ENCODE measurements at regions not wholly inside any gene's neighbourhood (a gene's known extent, or its start where the extent isn't known, plus 50 kb on each side); places are given as distances from the start of the nearest gene placed in this dataset.
A peak's percentile ranks its signal among the peaks of the same experiment; 100 is the strongest.
"Not testable (repeated sequence)": the region's sequence is repeated elsewhere in the genome, so short reads cannot be mapped to it uniquely, and the experiment has no call there.

DNA sequence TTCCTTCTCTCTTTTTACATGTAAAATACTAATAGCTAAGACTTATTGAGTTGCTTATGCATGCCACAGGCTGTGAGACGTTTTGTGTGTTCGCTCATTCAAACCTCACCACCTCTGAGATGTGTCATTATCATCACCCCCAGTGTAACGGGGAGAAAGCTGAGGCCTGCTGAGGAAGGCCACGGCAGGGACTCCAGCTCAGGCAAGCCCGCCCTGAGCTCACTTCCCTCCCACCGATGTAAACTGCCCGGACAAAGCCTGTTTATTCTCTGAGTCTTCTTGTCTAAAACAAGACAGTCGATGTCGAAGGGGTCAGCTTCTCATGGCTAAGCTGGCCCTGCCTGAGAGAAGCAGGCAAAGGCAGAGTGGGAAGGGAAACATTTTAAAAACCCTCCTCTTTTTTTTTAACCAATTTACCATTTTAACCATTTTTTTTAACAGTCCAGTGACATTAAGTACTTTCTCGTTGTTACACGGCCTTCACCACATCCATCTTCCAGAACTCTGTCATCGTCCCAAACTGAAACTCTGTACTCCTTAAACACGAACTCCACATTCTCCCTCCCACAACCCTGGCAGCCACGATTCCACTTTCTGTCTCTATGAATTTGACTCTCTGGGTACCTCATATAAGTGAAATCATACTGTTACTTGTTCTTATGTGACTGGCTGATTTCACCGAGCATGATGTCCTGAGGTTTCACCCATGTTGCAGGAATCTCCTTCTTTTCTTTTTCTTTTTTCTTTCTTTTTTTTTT lies 204.8 kb upstream of the GALNT2 start:
- no peak for DNase-seq

DNA sequence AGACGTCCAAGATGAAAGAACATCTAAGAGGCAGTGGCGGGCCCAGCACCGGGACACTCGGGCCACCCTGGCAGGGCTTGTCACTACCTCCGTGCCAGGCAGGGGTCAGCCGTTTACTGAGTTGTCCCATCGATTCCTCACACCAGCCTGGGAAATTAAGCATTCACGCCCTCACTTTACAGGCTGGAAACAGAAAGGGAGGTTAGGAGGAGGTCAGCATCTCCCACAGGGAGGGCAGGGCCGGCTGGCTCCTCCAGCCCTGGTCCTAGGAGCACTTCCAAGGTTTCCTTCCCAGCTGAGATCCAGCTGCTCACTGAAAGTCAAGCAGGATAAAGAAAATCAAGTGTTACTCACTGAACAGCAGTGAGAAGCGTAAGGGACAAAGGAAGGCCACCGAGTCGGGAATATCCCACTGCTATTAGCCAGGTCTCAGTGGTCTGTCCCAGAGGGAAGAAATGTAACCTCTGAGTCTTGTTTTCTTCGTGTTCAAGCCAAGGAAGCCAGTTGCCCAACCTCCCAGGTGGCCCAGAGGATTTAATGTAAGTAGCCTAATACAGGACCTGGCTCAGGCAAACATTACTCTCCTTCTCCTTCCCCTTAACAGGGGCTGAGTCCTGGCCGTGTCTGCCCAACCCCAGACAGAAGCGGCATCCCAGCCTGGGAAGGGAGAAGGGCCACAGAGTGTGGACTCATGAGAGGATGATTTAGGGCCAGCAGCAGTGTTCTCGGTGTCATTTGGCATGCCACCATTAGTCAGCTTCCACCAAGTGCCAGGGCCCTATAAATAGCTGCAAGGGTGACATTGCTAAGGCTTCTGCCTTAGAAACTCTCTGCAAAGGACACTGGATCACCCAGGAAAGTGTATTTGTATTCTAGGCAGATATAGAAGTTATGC lies 203.1 kb upstream of the GALNT2 start:
- DNase-seq = no peak

- no peak for DNase-seq
Measured at GRCh38 chr1:229864686-229865230, 202.3 kb upstream of the GALNT2 start.

- not testable (repeated sequence) for DNase-seq
Measured at GRCh38 chr1:229865321-229865720, 201.7 kb upstream of the GALNT2 start.

- no peak for DNase-seq
Measured at GRCh38 chr1:229867726-229868125, 199.3 kb upstream of the GALNT2 start.

GRCh38 chr1:229869240-229869639 lies 197.8 kb upstream of the GALNT2 start:
- DNase-seq = no peak

DNA sequence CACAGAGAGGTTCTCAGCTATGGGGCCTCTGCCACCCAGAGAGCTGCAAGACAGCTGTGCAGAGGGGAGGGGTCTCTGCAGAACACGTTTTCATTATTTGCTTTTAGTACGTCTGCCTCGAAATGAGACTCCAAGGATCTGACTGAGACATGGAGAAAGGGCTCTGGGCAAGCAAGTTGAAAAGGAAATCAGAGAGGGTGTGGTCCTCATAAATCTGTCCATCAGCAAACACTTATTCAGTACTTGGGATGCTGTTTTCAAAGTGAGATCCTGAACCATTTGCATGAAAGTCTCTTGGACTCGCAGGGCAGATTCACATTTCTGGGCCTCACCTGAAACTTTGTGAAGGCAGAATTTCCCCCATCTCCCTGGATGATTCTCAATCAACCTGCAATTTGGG lies 197.4 kb upstream of the GALNT2 start:
- DNase-seq = no peak

DNA sequence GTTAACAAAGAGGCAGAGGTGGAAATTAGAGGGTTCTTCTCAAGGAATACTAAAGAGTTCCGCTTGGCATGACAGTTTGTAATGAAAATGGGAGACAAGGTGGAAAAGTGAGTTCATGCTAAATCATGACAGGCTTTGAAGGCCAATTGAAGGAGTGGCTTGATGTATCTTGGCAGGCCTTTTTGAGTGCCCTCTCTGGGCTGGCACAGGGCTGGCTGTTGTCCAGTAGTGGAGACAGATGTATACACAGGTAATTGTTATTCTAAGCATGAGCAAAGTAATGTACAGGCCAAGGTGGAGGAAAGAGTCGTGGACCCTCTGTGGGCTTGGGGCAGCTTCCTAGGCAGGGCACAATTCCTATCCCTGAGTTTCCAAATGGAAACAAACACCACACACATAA lies 196.7 kb upstream of the GALNT2 start:
- no peak for DNase-seq

- DNase-seq = no peak
Measured at GRCh38 chr1:229871078-229871676, 195.9 kb upstream of the GALNT2 start.

GRCh38 chr1:229874136-229874535 lies 192.9 kb upstream of the GALNT2 start:
- DNase-seq = no peak

DNA sequence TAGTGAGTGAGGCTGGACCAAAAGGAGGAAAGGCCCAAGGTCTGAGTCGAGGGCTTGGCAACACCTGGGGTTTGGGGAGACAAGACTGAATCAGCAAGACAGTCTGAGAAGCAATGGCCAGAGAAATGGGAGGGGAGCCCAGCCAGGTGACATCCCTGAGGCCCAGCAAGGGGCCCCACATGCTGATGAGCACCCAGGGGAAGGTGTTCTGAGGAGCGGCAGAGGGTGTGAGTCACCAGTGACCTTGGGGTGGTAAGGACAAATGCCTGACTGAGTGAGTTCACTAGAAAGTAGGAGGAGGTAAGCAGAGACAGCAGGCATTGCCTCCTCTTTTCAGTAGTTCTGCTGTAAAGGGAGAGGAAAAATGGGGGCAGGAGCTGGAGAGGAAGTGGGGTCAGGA lies 192.4 kb upstream of the GALNT2 start:
- no peak for DNase-seq

DNA sequence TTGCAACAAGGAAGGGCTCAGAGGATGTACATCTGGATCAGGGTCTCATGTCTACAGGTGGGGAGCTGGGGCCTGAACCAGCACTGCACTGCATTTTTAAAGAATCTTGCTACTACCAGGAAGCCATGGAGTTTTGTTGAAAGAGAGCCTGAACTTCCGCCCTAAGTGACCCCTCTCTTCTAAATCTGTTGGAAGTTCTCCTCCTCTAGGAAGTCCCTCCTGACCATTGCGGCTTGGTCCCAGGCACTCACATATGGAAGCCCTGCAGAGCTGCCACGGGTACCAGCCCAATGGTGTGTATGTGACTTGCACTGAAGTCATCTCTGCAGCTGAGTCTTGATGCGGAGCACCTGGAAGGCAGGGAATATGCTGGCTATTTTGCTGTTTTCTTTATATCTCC lies 192.0 kb upstream of the GALNT2 start:
- DNase-seq = no peak

DNA sequence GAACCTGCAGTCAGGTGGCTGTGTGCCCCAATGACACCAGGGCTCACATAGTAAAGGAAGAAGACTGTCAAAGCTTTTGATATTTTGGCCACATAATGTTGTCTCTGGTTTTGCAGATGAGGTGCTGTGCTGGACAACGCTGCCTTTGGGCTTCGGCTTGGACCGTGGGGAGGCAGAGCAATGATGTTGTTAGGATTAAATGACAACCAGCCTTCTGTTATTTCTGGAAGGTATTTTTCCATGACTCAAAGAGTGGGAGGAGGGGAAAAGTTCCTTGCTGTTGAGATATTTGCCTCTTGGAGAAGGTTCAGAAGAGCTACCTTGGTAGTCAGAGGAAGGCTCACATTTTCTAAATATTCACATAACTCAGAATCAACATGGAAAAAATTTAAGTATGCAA lies 187.3 kb upstream of the GALNT2 start:
- DNase-seq = no peak

DNA sequence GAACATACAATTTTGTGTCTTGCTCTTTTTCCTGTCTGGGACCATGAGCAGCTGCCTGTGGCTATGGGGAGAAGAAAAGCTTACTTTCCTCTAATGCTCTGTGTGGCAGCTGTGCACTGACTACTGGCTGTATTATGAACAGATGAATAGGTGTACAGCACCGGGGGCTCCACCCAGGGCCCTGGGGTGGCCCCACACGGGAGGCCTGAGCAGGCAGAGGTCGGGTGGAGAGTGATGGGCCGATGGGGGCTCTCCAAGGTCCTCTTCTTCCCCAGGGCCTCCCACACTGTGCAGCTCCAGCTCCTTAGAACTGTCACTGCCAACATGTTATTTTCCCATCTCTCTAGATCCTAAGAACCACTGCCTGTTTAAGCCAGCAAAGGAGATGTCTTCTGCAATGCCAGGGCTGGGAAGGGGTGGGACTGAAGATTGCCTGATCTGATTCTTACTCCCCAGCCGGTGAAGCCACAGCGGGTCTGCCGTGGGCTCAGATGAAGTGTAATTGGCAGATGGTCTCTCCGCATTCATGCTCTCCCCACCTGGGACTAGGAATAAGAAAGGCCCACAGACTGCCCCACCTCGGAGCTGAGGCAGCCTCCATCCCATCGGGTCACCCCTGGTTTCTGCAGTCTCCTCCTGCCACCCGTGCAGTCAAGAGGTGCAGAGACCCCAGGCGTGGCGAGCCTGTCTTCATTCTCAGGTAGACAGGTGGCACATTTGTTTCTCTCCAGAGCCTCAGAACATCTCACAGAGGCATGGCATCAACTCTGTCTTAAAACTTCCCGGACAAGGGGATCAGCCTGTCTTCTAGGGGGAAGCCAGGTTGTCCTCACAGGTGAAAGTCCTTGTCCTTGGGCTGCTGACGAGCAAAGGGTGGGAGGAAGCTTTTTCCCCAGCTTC lies 186.5 kb upstream of the GALNT2 start:
- DNase-seq = peak; percentile 40

GRCh38 chr1:229882621-229883020 lies 184.4 kb upstream of the GALNT2 start:
- DNase-seq = no peak

DNA sequence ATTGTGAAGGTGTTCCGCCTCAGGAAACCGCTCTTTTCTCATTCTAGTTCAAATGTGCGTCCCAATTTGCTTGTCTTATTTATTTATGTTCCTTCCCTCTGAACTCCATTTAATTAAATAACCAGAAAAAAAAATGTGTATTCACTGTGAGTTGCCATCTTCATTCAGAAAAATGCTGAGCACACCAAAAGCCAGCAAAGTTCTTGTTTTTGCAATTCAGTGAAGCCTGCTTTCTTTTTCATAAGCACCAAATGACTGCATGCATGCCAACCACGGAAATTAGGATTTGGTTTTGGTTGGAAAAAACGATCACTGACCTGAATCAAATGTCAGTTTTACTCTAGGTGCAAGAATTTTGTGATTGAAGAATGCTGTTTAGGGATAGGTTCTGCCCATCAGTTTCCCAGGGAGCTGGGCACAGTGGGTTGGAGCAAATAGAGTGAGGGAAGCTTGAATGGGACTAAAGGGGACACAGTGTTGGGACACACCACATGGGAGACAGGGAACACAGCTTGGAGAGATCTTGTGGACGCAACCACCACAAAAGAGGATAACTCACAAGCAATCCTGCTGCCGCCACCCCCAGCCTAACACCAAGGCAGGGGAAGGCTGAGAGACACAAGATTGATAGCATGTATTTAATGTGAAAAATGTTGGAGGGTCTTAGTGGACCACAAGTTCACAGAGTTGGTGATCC lies 183.4 kb upstream of the GALNT2 start:
- peak; percentile 30 for DNase-seq

GRCh38 chr1:229884765-229885164 lies 182.3 kb upstream of the GALNT2 start:
- DNase-seq = peak; percentile 56

DNA sequence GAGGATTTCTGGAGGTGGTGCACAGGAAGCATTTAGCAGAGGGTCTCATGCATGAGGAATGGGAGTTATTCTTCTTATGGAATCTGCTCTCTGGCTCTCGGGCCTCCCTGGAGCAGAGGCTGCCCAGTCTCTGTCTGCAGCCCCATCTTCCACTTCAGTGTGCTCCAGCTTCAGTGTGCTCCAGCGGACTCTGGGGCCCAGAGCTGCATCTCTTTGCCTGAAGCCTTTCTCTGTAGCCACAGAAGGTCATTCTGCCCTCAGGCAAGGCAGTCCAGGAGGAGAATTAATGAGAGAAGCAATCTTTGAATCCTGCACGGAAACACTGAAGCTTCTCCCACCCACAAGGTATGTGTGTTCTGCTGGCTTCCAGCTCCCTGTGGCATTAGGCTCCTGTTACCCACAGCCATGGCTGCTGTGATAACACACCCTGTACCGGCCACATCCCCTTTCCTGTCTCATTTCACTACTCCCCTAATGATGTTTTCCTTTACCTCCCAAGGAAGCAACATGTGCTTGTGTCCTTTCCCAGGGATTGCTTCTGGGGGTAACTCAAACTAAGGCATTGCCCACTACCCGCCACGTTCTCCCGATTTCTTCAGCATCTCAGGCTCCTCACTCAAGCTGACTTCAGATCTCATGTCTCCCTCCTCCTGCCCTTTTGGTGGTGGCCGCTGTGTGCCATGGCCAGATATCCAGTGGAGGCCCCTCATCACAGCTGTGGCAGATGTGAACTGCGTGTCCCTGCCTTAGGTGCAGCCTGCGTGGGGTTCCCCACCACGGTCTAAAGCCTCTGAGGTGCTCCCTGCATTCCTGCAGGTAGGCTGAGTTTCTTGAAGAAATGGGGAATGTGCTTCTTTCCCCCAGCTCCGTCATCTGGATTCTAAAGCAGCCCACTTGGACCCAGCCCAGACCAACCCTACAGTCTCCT lies 181.2 kb upstream of the GALNT2 start:
- peak; percentile 41 for DNase-seq

- peak; percentile 13 for DNase-seq
Measured at GRCh38 chr1:229886636-229887035, 180.4 kb upstream of the GALNT2 start.

- DNase-seq = peak; percentile 42
Measured at GRCh38 chr1:229887043-229887822, 179.8 kb upstream of the GALNT2 start.

Data from activated CD8-positive, alpha-beta memory T cell treated with anti-CD3 and anti-CD28 coated beads for 24 hours (primary cell).